ENCODE measurements at regions not wholly inside any gene's neighbourhood (a gene's known extent, or its start where the extent isn't known, plus 50 kb on each side); places are given as distances from the start of the nearest gene placed in this dataset.

DNA sequence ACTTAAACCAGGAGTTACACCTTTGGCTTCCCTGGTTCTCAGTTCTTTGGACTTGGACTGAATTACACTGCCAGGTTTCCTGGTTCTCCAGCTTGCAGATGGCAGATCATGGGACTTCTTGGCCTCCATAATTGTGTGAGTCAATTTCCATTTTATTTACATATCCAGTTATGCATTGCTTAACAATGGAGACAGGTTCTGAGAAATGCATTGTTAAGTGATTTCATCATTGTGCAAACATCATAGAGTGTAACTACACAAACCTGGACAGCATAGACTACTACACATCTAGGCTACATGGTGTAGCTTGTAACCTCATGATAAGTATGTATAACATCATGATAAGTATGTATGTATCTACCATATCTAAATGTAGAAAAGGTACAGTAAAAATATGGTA lies 276.1 kb upstream of the BTG1 start:
- CTCF ChIA-PET: interaction anchor here (1.5 kb wide), 1 partner anchor 14 kb away, joined by 3 read pairs; no protein-coding TSS in a partner anchor
- Histone ChIP-seq H3K27ac (ENCODE audit: extremely low read depth, low read depth, low read length) (no peak overlapping the region), H3K9me3 (ENCODE audit: control insufficient read depth, insufficient read depth, low read depth, low read length) (no peaks in the 10 kb centered on the region), H3K36me3 (ENCODE audit: control insufficient read depth in 2 of 2, insufficient read depth in 1 of 2, low read length in 2 of 2) (no peaks in the 10 kb centered on the region), H3K4me3 (ENCODE audit: low read depth, low read length) (no peak overlapping the region), H3K4me1 (ENCODE audit: control insufficient read depth, insufficient read depth, low read length) (no peaks in the 10 kb centered on the region)
- POLR2A ChIA-PET: no interaction called here
- TF ChIP-seq ZNF121 (tag by site-specific recombination; IDR thresholded peaks at IDR 0.05) (no peak), ZNF366 (tag by site-specific recombination; conservative IDR thresholded peaks at IDR 0.05) (no peak), WT1 (tag by site-specific recombination; IDR thresholded peaks at IDR 0.05) (no peak), ZNF621 (tag by site-specific recombination; IDR thresholded peaks at IDR 0.05) (no peak)
- TF ChIP-seq, protein P1, sequence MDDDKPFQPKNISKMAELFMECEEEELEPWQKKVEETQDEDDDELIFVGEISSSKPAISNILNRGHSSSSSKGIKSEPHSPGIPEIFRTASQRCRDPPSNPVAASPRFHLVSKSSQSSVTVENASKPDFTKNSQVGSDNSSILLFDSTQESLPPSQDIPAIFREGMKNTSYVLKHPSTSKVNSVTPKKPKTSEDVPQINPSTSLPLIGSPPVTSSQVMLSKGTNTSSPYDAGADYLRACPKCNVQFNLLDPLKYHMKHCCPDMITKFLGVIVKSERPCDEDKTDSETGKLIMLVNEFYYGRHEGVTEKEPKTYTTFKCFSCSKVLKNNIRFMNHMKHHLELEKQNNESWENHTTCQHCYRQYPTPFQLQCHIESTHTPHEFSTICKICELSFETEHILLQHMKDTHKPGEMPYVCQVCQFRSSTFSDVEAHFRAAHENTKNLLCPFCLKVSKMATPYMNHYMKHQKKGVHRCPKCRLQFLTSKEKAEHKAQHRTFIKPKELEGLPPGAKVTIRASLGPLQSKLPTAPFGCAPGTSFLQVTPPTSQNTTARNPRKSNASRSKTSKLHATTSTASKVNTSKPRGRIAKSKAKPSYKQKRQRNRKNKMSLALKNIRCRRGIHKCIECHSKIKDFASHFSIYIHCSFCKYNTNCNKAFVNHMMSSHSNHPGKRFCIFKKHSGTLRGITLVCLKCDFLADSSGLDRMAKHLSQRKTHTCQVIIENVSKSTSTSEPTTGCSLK (tag by site-specific recombination; IDR thresholded peaks at IDR 0.05): no peak
- TF ChIP-seq, protein P2, sequence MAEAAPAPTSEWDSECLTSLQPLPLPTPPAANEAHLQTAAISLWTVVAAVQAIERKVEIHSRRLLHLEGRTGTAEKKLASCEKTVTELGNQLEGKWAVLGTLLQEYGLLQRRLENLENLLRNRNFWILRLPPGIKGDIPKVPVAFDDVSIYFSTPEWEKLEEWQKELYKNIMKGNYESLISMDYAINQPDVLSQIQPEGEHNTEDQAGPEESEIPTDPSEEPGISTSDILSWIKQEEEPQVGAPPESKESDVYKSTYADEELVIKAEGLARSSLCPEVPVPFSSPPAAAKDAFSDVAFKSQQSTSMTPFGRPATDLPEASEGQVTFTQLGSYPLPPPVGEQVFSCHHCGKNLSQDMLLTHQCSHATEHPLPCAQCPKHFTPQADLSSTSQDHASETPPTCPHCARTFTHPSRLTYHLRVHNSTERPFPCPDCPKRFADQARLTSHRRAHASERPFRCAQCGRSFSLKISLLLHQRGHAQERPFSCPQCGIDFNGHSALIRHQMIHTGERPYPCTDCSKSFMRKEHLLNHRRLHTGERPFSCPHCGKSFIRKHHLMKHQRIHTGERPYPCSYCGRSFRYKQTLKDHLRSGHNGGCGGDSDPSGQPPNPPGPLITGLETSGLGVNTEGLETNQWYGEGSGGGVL (tag by site-specific recombination; IDR thresholded peaks at IDR 0.05): no peak
- TF ChIP-seq, protein P3, sequence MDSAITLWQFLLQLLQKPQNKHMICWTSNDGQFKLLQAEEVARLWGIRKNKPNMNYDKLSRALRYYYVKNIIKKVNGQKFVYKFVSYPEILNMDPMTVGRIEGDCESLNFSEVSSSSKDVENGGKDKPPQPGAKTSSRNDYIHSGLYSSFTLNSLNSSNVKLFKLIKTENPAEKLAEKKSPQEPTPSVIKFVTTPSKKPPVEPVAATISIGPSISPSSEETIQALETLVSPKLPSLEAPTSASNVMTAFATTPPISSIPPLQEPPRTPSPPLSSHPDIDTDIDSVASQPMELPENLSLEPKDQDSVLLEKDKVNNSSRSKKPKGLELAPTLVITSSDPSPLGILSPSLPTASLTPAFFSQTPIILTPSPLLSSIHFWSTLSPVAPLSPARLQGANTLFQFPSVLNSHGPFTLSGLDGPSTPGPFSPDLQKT (IDR thresholded peaks at IDR 0.05; ENCODE audit: borderline replicate concordance, low read depth, low read length): no peak

DNA sequence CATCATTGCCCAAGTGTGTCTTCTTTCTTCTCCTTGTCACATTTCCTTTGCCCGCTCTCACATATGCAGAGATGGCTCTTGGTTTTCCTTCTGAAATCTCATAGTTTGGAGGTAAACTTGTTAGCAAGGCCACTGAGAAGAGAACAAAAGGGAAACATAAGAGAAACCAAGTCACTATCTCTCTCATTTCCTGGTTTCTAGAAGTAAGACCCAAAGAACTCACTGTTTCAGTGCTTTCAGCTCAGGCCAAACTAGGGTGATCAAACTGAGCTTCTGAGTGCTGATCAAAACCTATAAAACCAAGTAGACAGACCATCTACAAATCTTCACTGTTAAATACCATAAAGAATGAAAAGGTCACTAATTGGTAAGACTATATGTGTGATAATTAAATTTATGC lies 275.4 kb upstream of the BTG1 start:
- no peaks in the 10 kb centered on the region for H3K36me3 ChIP-seq (ENCODE audit: control insufficient read depth in 2 of 2, insufficient read depth in 1 of 2, low read length in 2 of 2)
- no peaks in the 10 kb centered on the region for H3K9me3 ChIP-seq (ENCODE audit: control insufficient read depth, insufficient read depth, low read depth, low read length)
- no peak overlapping the region for H3K27ac ChIP-seq (ENCODE audit: extremely low read depth, low read depth, low read length)
- POLR2A ChIA-PET: no interaction called here
- H3K4me3 ChIP-seq (ENCODE audit: low read depth, low read length): no peak overlapping the region
- no peaks in the 10 kb centered on the region for H3K4me1 ChIP-seq (ENCODE audit: control insufficient read depth, insufficient read depth, low read length)
- CTCF ChIA-PET: interaction anchor here (1.5 kb wide), 1 partner anchor 13 kb away, joined by 3 read pairs; no protein-coding TSS in a partner anchor
- TF ChIP-seq ZNF768 (tag by site-specific recombination; IDR thresholded peaks at IDR 0.05) (no peak), SCRT1 (tag by site-specific recombination; IDR thresholded peaks at IDR 0.05; ENCODE audit: borderline replicate concordance) (no peak), ZNF10 (tag by site-specific recombination; IDR thresholded peaks at IDR 0.05) (no peak), ZNF560 (tag by site-specific recombination; IDR thresholded peaks at IDR 0.05; ENCODE audit: borderline replicate concordance) (no peak), ZNF112 (tag by site-specific recombination; IDR thresholded peaks at IDR 0.05) (no peak), ZNF404 (tag by site-specific recombination; IDR thresholded peaks at IDR 0.05) (no peak), ZNF837 (tag by site-specific recombination; IDR thresholded peaks at IDR 0.05) (no peak), KLF9 (tag by site-specific recombination; IDR thresholded peaks at IDR 0.05; ENCODE audit: low read depth) (no peak), ZNF302 (tag by site-specific recombination; IDR thresholded peaks at IDR 0.05; ENCODE audit: low read depth) (no peak), ZNF571 (tag by site-specific recombination; IDR thresholded peaks at IDR 0.05) (no peak), ZNF629 (tag by site-specific recombination; IDR thresholded peaks at IDR 0.05) (no peak)
- TF ChIP-seq, protein P4, sequence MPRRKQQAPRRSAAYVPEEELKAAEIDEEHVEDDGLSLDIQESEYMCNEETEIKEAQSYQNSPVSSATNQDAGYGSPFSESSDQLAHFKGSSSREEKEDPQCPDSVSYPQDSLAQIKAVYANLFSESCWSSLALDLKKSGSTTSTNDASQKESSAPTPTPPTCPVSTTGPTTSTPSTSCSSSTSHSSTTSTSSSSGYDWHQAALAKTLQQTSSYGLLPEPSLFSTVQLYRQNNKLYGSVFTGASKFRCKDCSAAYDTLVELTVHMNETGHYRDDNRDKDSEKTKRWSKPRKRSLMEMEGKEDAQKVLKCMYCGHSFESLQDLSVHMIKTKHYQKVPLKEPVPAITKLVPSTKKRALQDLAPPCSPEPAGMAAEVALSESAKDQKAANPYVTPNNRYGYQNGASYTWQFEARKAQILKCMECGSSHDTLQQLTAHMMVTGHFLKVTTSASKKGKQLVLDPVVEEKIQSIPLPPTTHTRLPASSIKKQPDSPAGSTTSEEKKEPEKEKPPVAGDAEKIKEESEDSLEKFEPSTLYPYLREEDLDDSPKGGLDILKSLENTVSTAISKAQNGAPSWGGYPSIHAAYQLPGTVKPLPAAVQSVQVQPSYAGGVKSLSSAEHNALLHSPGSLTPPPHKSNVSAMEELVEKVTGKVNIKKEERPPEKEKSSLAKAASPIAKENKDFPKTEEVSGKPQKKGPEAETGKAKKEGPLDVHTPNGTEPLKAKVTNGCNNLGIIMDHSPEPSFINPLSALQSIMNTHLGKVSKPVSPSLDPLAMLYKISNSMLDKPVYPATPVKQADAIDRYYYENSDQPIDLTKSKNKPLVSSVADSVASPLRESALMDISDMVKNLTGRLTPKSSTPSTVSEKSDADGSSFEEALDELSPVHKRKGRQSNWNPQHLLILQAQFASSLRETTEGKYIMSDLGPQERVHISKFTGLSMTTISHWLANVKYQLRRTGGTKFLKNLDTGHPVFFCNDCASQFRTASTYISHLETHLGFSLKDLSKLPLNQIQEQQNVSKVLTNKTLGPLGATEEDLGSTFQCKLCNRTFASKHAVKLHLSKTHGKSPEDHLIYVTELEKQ (tag by site-specific recombination; IDR thresholded peaks at IDR 0.05; ENCODE audit: borderline replicate concordance): no peak
- TF ChIP-seq, protein P5, sequence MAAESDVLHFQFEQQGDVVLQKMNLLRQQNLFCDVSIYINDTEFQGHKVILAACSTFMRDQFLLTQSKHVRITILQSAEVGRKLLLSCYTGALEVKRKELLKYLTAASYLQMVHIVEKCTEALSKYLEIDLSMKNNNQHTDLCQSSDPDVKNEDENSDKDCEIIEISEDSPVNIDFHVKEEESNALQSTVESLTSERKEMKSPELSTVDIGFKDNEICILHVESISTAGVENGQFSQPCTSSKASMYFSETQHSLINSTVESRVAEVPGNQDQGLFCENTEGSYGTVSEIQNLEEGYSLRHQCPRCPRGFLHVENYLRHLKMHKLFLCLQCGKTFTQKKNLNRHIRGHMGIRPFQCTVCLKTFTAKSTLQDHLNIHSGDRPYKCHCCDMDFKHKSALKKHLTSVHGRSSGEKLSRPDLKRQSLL (tag by site-specific recombination; IDR thresholded peaks at IDR 0.05): no peak
- TF ChIP-seq, protein P6, sequence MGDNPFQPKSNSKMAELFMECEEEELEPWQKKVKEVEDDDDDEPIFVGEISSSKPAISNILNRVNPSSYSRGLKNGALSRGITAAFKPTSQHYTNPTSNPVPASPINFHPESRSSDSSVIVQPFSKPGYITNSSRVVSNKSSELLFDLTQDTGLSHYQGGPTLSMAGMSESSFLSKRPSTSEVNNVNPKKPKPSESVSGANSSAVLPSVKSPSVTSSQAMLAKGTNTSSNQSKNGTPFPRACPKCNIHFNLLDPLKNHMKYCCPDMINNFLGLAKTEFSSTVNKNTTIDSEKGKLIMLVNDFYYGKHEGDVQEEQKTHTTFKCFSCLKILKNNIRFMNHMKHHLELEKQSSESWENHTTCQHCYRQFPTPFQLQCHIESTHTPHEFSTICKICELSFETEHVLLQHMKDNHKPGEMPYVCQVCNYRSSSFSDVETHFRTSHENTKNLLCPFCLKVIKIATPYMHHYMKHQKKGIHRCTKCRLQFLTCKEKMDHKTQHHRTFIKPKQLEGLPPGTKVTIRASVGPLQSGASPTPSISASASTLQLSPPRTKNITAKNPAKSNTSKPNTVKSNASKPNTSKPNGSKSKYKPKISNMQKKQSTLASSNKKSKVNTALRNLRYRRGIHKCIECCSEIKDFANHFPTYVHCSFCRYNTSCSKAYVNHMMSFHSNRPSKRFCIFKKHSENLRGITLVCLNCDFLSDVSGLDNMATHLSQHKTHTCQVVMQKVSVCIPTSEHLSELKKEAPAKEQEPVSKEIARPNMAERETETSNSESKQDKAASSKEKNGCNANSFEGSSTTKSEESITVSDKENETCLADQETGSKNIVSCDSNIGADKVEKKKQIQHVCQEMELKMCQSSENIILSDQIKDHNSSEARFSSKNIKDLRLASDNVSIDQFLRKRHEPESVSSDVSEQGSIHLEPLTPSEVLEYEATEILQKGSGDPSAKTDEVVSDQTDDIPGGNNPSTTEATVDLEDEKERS (tag by site-specific recombination; IDR thresholded peaks at IDR 0.05): no peak
